ENCODE measurements at regions not wholly inside any gene's neighbourhood (a gene's known extent, or its start where the extent isn't known, plus 50 kb on each side); places are given as distances from the start of the nearest gene placed in this dataset.

DNA sequence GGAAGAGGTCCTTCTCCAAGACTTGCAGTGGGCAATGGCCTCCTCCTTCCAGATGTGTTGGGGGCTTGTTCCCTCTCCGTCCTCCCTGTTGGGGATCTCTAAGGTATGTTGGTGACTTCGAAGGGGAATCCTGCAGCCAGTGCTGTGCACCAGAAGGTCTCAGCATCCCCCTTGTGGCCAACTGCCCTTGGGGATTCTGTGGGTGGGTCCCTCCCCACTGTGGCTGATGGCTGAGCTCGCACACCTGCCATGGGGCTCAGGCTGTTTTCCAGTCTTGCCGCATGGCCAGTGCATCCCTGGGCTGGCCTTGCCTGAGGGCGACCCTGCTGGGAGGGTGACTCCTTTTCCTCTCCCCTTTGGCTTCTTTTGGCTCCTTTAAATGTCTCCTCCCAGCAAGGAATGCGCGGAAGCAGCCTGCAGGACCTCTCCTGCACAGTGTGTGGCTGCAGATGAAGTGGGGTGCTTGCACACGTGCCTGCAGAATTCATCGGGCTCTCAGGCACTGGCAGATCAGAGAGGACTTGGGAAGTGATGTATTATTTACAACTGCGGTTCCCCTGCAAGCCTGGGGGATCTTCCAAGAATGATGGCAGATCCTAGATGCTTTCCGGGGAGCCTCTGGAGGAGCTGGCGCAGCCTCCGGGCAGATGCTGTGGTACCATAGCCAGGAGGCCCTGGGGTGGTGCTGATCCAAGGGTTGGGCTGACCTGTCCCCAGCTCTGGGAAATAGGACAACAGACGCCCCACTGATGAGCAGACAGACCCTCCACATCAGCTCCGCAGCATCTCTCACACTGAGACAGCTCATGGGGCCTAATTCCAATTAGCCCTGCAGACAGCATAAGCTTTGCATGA, 410.0 kb downstream of the TCERG1L start:
- no peaks in the 10 kb centered on the region for H3K36me3 ChIP-seq
- no peaks in the 10 kb centered on the region for H3K4me1 ChIP-seq
- H3K4me3 ChIP-seq = no peak overlapping the region
- peaks cover 0 to 26% of the 10 kb centered on the region in 2 donors for H3K27me3 ChIP-seq
- H3K27ac ChIP-seq = no peak overlapping the region
- DNase-seq (ENCODE audit: low spot score in 2 of 2) = no peak
- H3K9me3 ChIP-seq = no peaks in the 10 kb centered on the region
- intact Hi-C loops (cut with DNase I; ENCODE audit: low total_unique reads) = no loop called here
- TF ChIP-seq, protein P1, sequence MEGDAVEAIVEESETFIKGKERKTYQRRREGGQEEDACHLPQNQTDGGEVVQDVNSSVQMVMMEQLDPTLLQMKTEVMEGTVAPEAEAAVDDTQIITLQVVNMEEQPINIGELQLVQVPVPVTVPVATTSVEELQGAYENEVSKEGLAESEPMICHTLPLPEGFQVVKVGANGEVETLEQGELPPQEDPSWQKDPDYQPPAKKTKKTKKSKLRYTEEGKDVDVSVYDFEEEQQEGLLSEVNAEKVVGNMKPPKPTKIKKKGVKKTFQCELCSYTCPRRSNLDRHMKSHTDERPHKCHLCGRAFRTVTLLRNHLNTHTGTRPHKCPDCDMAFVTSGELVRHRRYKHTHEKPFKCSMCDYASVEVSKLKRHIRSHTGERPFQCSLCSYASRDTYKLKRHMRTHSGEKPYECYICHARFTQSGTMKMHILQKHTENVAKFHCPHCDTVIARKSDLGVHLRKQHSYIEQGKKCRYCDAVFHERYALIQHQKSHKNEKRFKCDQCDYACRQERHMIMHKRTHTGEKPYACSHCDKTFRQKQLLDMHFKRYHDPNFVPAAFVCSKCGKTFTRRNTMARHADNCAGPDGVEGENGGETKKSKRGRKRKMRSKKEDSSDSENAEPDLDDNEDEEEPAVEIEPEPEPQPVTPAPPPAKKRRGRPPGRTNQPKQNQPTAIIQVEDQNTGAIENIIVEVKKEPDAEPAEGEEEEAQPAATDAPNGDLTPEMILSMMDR (IDR thresholded peaks at IDR 0.05) = no peak
- TF ChIP-seq POLR2AphosphoS5 (IDR thresholded peaks at IDR 0.05) = no peak

DNA sequence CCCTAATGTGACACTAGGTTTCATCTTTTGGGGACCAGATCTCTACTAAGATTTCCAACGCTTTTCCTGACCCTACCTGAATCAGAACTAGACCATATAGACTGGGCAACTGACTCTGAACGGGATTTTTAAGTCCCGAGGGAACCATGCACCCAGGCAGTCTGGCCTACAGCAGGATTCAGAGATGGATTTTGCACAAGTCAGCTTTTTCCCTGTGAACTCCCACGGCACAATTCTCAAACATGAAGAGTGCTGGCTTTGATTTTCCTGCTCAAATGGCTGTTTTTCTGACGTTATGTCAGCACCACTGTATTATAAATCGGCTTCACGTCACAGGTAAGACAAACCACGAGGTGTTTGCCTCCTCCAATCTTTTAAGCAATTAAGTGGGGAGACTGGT, 409.1 kb downstream of the TCERG1L start:
- H3K27ac ChIP-seq = no peak overlapping the region
- no peaks in the 10 kb centered on the region for H3K9me3 ChIP-seq
- H3K4me1 ChIP-seq = no peaks in the 10 kb centered on the region
- intact Hi-C loops (cut with DNase I; ENCODE audit: low total_unique reads) = no loop called here
- H3K4me3 ChIP-seq = no peak overlapping the region
- H3K36me3 ChIP-seq = no peaks in the 10 kb centered on the region
- peaks cover 0 to 22% of the 10 kb centered on the region in 2 donors for H3K27me3 ChIP-seq
- no peak for TF ChIP-seq POLR2AphosphoS5 (IDR thresholded peaks at IDR 0.05)
- no peak for DNase-seq (ENCODE audit: low spot score in 2 of 2)

DNA sequence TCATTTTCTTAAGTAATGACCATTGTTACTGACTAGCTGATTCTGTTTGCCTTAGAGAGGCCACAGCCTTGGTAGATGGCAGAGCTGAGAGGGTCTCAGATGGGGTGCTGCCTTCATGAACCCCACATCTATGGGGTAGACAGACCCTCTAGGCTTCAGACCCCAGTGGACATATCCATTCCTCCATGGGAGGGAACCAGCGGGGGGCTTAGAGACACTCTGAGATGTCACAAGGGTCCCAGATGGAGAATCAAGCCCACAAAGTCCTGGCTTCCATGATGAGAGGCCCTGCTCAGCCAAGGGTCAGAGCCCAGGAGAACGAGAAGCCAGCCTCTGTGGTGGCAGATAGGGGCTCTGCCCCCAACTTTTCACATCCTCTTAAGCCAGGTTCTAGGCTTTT, 408.6 kb downstream of the TCERG1L start:
- intact Hi-C loops (cut with DNase I; ENCODE audit: low total_unique reads) = no loop called here
- no peak for DNase-seq (ENCODE audit: low spot score in 2 of 2)
- Histone ChIP-seq H3K27ac (no peak overlapping the region), H3K36me3 (no peaks in the 10 kb centered on the region), H3K4me1 (no peaks in the 10 kb centered on the region), H3K9me3 (no peaks in the 10 kb centered on the region), H3K4me3 (no peak overlapping the region), H3K27me3 (peaks cover 0 to 18% of the 10 kb centered on the region in 2 donors)
- TF ChIP-seq POLR2A (IDR thresholded peaks at IDR 0.05) (no peak), POLR2AphosphoS5 (IDR thresholded peaks at IDR 0.05) (no peak)
- TF ChIP-seq, protein P1 (IDR thresholded peaks at IDR 0.05) = no peak

DNA sequence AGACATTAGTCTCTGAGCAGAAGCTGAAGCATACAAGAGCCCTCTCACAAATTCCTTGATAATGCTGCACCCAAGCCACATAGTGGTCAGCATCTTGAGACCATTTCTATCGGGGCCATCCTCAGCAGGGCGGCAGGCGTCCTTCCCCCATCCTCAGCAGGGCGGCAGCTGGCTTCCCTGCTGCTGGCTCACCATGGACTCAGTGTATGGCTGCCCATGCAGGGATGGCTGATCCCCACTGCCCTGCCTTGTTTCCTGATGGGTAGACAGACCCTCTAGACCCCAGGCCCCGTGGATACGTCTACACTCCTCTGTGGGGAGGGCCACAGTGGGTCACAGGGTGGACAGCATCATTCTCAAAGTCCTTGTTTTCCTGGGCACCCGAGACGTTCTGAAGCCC, 406.8 kb downstream of the TCERG1L start:
- no peaks in the 10 kb centered on the region for H3K4me1 ChIP-seq
- TF ChIP-seq POLR2AphosphoS5 (IDR thresholded peaks at IDR 0.05) (no peak), POLR2A (IDR thresholded peaks at IDR 0.05) (no peak)
- TF ChIP-seq, protein P1 (IDR thresholded peaks at IDR 0.05) = no peak
- no peak for DNase-seq (ENCODE audit: low spot score in 2 of 2)
- no peaks in the 10 kb centered on the region for H3K36me3 ChIP-seq
- H3K27me3 ChIP-seq = peaks cover 0 to 14% of the 10 kb centered on the region in 2 donors
- H3K9me3 ChIP-seq = no peaks in the 10 kb centered on the region
- intact Hi-C loops (cut with DNase I; ENCODE audit: low total_unique reads) = no loop called here
- H3K4me3 ChIP-seq = no peak overlapping the region
- H3K27ac ChIP-seq = no peak overlapping the region

DNA sequence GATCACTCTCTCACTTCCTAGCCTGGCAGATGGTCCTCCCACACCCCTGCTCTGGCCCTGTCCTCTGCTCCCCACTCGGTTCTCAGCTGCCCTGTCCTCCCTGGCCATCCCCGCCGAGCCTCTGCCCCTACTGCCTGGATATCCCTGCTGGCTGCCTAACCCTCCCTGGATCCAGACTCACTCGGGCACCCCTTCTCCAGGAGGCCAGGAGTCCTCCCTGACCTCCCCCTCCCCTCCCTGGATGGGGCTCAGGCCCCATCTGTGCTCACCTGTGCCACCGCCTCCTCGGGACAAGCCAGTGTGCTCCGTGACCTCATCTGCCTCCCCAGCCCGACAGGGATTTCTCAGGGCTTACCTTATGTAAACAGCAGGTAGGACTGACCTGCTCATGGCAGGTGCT, 406.1 kb downstream of the TCERG1L start:
- Histone ChIP-seq H3K9me3 (peaks cover 0 to 2% of the 10 kb centered on the region in 2 donors), H3K36me3 (no peaks in the 10 kb centered on the region), H3K27ac (no peak overlapping the region), H3K27me3 (peaks cover 0 to 9% of the 10 kb centered on the region in 2 donors), H3K4me1 (no peaks in the 10 kb centered on the region), H3K4me3 (no peak overlapping the region)
- no peak for DNase-seq (ENCODE audit: low spot score in 2 of 2)
- intact Hi-C loops (cut with DNase I; ENCODE audit: low total_unique reads) = no loop called here
- TF ChIP-seq, protein P1 (IDR thresholded peaks at IDR 0.05) = no peak
- TF ChIP-seq POLR2AphosphoS5 (IDR thresholded peaks at IDR 0.05) (no peak), POLR2A (IDR thresholded peaks at IDR 0.05) (no peak)
